22Rv1 (cell line): ENCODE measurements at regions not wholly inside any gene's neighbourhood (a gene's known extent, or its start where the extent isn't known, plus 50 kb on each side); places are given as distances from the start of the nearest gene placed in this dataset.

Experiments
- ZFX ChIP-seq: fragments of 450-650 bp; IDR thresholded peaks from 2 replicates; pipeline ENCODE4 v1.6.1; 2017; ENCODE audit warnings: antibody characterized with exemption, borderline replicate concordance
- TF ChIP-seq, protein P1 (sequence below): fragments of 450-650 bp; IDR thresholded peaks from 2 replicates; pipeline ENCODE4 v1.5.1; 2017; ENCODE audit warnings: mild to moderate bottlenecking

GRCh38 chr3:7867587-7867986 lies 634.0 kb upstream of the LMCD1 start:
- TF ChIP-seq, protein P1, sequence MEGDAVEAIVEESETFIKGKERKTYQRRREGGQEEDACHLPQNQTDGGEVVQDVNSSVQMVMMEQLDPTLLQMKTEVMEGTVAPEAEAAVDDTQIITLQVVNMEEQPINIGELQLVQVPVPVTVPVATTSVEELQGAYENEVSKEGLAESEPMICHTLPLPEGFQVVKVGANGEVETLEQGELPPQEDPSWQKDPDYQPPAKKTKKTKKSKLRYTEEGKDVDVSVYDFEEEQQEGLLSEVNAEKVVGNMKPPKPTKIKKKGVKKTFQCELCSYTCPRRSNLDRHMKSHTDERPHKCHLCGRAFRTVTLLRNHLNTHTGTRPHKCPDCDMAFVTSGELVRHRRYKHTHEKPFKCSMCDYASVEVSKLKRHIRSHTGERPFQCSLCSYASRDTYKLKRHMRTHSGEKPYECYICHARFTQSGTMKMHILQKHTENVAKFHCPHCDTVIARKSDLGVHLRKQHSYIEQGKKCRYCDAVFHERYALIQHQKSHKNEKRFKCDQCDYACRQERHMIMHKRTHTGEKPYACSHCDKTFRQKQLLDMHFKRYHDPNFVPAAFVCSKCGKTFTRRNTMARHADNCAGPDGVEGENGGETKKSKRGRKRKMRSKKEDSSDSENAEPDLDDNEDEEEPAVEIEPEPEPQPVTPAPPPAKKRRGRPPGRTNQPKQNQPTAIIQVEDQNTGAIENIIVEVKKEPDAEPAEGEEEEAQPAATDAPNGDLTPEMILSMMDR, result no peak
- no peak for TF ChIP-seq ZFX
